ENCODE measurements at regions not wholly inside any gene's neighbourhood (a gene's known extent, or its start where the extent isn't known, plus 50 kb on each side); places are given as distances from the start of the nearest gene placed in this dataset.

- Mint-ChIP-seq H3K4me1 (peaks cover 59% of the 10 kb centered on the region), H3K36me3 (ENCODE audit: low read depth) (no peaks in the 10 kb centered on the region), H3K27me3 (ENCODE audit: low read depth) (no peaks in the 10 kb centered on the region), H3K4me3 (no peak overlapping the region), H3K27ac (ENCODE audit: unreplicated experiment) (peak overlapping the region; percentile 94), H3K9me3 (no peaks in the 10 kb centered on the region)
- DNase-seq (ENCODE audit: low read depth, low spot score) = no peak
- no peak for TF ChIP-seq CTCF (conservative IDR thresholded peaks at IDR 0.05)
Observed at GRCh38 chr17:77323413-77324171, 182.8 kb downstream of the SEC14L1 start.

DNA sequence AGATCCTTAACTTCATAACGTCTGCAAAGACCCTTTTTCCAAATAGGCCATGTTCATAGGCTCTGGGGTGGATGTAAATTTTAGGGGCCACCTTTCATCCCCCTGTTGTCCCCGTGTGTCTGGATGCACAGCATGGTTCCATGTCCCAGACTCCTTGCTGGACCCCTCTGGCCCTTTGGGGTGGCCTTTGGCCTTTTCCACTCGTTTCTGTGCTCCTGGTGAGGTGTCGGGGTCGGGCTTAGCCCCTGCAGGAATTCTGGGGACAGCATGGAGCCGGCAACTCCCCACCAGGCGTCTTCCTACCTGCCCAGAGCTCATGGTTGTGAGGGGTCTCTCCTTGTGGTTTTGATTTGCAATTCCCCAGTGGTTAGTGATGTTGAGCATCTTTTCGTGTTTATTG is 183.5 kb downstream of the SEC14L1 start:
- no peak for DNase-seq (ENCODE audit: low read depth, low spot score)
- Mint-ChIP-seq H3K9me3 (no peaks in the 10 kb centered on the region), H3K27ac (ENCODE audit: unreplicated experiment) (peak overlapping the region; percentile 62), H3K4me3 (no peak overlapping the region), H3K36me3 (ENCODE audit: low read depth) (no peaks in the 10 kb centered on the region), H3K27me3 (ENCODE audit: low read depth) (no peaks in the 10 kb centered on the region), H3K4me1 (peaks cover 54% of the 10 kb centered on the region)
- no peak for TF ChIP-seq CTCF (conservative IDR thresholded peaks at IDR 0.05)

GRCh38 chr17:77325577-77326075 is 184.9 kb downstream of the SEC14L1 start:
- Mint-ChIP-seq H3K36me3 (ENCODE audit: low read depth) (no peaks in the 10 kb centered on the region), H3K9me3 (no peaks in the 10 kb centered on the region), H3K4me3 (peak overlapping the region; percentile 10), H3K27ac (ENCODE audit: unreplicated experiment) (no peak overlapping the region), H3K27me3 (ENCODE audit: low read depth) (no peaks in the 10 kb centered on the region), H3K4me1 (peaks cover 40% of the 10 kb centered on the region)
- no peak for TF ChIP-seq CTCF (conservative IDR thresholded peaks at IDR 0.05)
- DNase-seq (ENCODE audit: low read depth, low spot score) = no peak

GRCh38 chr17:77326076-77326591 is 185.4 kb downstream of the SEC14L1 start:
- no peaks in the 10 kb centered on the region for H3K27me3 Mint-ChIP-seq (ENCODE audit: low read depth)
- H3K9me3 Mint-ChIP-seq = no peaks in the 10 kb centered on the region
- DNase-seq (ENCODE audit: low read depth, low spot score) = no peak
- TF ChIP-seq CTCF (conservative IDR thresholded peaks at IDR 0.05) = no peak
- H3K27ac Mint-ChIP-seq (ENCODE audit: unreplicated experiment) = peak overlapping the region; percentile 70
- H3K4me1 Mint-ChIP-seq = peaks cover 41% of the 10 kb centered on the region
- H3K36me3 Mint-ChIP-seq (ENCODE audit: low read depth) = no peaks in the 10 kb centered on the region
- H3K4me3 Mint-ChIP-seq = no peak overlapping the region

DNA sequence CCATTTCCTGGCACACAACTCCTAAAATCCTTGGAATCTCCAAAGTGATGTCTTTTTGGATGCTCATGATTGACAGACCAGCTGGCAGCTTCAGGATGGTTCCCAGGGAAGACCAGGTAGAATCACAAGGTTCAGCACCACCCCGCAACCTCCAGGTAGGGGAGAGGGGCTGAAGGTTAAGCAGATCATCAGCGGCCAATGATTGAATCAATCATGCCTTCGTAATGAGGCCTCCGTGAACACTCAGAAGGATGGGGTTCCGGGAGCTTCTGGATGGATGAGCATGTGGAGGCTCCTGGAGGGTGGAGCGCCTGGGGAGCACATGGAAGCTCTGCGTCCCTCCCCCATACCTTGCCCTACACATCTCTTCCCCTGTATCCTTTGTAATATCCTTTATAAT is 185.9 kb downstream of the SEC14L1 start:
- Mint-ChIP-seq H3K36me3 (ENCODE audit: low read depth) (no peaks in the 10 kb centered on the region), H3K9me3 (no peaks in the 10 kb centered on the region), H3K4me3 (no peak overlapping the region), H3K27ac (ENCODE audit: unreplicated experiment) (peak overlapping the region; percentile 70), H3K27me3 (ENCODE audit: low read depth) (no peaks in the 10 kb centered on the region), H3K4me1 (peaks cover 46% of the 10 kb centered on the region)
- no peak for TF ChIP-seq CTCF (conservative IDR thresholded peaks at IDR 0.05)
- DNase-seq (ENCODE audit: low read depth, low spot score) = no peak

Measured in neural crest cell (in vitro differentiated cells).